HFF-Myc (cell line): ENCODE measurements at regions not wholly inside any gene's neighbourhood (a gene's known extent, or its start where the extent isn't known, plus 50 kb on each side); places are given as distances from the start of the nearest gene placed in this dataset.
"Not testable (repeated sequence)": the region's sequence is repeated elsewhere in the genome, so short reads cannot be mapped to it uniquely, and the experiment has no call there.

Experiments
- DNase-seq: peaks from one replicate; pipeline ENCODE4 v3.0.0-alpha.2; 2011; ENCODE audit warnings: low read depth; ENCODE audit errors: extremely low read depth
- H3K4me3 ChIP-seq: replicated peaks from 2 replicates; pipeline ENCODE4 v1.5.1; 2011; ENCODE audit warnings: low read depth, mild to moderate bottlenecking, control low read depth, low read length
- TF ChIP-seq, protein P1 (sequence below): IDR thresholded peaks from 2 replicates; pipeline ENCODE4 v1.5.1; 2012; ENCODE audit warnings: mild to moderate bottlenecking, low read depth, low read length, control low read depth; ENCODE audit errors: missing control alignments

DNA sequence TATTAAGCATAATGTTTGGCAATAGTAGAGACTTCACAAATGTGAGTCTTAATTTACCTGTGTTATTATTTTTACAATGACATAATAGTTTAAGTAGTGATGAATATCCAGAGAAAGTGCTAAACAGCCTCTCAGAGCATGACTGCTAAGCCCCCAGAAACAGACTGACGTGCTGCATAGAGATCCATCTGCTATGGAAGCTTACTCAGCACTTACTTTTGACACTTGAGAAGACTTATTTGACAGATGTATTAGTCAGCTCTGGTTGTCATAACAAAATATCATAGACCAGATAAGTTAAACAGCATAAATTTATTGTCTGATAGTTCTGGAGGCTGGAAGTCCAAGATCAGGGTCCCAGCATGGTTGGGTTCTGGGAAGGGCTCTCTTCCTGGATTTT is 334.9 kb upstream of the MON1B start:
- no peak overlapping the region for H3K4me3 ChIP-seq
- no peak for DNase-seq
- TF ChIP-seq, protein P1, sequence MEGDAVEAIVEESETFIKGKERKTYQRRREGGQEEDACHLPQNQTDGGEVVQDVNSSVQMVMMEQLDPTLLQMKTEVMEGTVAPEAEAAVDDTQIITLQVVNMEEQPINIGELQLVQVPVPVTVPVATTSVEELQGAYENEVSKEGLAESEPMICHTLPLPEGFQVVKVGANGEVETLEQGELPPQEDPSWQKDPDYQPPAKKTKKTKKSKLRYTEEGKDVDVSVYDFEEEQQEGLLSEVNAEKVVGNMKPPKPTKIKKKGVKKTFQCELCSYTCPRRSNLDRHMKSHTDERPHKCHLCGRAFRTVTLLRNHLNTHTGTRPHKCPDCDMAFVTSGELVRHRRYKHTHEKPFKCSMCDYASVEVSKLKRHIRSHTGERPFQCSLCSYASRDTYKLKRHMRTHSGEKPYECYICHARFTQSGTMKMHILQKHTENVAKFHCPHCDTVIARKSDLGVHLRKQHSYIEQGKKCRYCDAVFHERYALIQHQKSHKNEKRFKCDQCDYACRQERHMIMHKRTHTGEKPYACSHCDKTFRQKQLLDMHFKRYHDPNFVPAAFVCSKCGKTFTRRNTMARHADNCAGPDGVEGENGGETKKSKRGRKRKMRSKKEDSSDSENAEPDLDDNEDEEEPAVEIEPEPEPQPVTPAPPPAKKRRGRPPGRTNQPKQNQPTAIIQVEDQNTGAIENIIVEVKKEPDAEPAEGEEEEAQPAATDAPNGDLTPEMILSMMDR = no peak

DNA sequence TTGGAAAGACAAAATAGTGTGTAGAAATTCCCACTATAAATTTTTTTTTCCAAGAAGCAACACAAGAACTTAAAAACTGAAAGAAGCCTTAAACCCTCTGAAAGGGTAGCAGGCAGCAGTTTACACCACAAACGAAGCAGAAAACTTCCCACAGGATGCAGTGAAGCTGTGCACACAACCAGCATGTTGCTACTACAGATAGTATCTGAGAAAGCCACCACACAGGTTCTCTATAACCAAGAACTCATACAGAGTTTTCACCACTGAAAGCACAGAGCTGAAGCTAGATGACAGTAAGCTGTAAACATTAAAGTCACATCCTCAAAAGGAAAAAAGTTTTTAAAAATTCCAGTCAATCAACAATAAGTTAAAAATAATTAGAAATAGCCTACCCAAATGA is 333.6 kb upstream of the MON1B start:
- TF ChIP-seq, protein P1 = no peak
- H3K4me3 ChIP-seq = no peak overlapping the region
- DNase-seq = no peak

DNA sequence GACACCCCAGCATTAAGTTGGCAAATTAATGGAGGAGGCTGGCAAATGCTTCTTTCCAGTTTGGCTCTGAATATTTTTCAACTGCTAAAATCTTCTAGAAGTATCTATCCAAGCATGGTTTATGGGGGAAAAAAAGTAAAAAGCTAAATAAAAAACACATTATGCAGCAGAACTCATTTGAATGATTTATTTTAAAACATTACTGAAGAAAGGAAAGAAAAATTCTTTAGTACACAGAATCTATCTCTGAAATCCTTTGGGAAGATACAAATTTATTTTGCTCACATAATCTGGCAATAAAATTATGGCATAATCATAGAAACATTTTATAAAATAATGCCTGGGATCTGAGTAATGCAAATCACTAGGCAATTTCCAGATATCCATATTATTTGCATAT is 328.1 kb upstream of the MON1B start:
- TF ChIP-seq, protein P1 = no peak
- no peak for DNase-seq
- no peak overlapping the region for H3K4me3 ChIP-seq

DNA sequence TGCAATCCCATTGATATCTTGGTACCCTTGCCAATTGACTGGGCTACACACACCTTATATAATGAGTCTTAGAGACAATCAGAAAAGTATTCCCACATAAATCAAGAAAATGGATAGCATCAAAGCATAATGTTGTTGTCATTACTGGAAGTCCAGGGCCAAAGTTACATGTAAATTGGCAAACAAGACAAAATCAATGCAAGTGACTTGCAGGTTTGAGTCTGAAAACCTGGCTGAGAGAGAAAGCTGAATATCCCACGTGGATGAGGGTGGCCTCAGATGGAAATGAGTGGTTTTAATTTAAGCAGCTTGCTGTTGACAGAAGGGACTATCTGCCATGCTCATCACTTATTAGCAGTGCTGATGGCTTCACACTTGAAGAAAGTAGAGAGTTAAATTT is 324.0 kb upstream of the MON1B start:
- no peak overlapping the region for H3K4me3 ChIP-seq
- TF ChIP-seq, protein P1 = no peak
- no peak for DNase-seq

DNA sequence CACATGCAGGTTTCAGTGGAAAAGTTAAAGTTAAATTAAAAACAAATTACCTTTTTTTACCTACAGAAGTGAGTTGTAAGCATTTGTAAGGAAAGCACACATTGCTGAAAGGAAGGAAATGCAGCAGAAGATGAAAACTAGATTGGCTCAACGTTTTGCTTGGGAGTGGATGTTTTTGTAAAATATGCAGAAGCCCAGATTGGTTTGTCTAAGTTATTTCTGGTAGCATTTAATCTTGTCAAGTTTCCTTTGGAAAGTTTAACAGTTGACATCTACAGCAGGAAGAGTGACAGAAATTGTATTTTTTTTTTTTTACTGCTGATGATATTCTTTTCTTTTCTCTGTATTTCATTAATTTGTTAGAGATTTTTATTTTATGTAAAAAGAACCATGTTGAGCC is 315.1 kb upstream of the MON1B start:
- DNase-seq = no peak
- TF ChIP-seq, protein P1 = no peak
- no peak overlapping the region for H3K4me3 ChIP-seq

DNA sequence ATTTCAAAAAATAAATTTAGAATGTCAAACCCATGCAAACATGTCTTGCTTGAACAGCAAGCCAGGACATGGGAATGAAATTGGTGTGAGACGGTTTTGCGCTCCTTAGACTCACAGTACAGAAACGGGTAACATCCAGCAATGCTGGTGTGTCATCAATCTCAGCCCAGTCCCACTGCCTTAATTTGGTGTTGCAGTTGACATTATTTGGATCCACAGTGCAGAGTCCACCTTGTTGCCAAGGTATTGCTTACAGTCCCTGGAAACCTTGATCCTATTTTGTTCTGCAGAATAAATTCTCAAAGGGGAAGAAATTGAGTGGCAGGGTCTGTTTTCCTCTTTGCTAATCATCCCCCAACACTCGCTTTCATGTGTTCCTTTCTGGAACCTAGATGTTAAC is 311.6 kb upstream of the MON1B start:
- TF ChIP-seq, protein P1 = no peak

DNA sequence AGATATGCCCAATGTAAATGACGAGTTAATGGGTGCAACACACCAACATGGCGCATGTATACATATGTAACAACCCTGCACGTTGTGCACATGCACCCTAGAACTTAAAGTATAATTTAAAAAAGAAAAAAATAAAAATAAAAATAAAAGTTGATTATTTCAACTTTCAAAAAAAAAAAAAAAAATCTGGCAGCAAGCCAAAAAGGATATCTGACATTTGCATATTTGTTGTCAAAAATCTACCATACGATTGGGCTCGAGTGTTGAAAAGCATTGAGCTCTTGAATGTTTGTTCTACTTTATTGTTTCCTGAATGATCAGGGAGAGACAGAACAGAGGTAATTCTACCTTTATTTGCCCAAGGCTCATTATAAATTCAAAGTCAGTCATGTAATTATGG is 310.5 kb upstream of the MON1B start:
- DNase-seq, H3K4me3 ChIP-seq: not testable (repeated sequence)

More for the DNA sequence above, 311.6 kb upstream of the MON1B start:
- no peak for DNase-seq
- H3K4me3 ChIP-seq = no peak overlapping the region
